ENCODE measurements at regions not wholly inside any gene's neighbourhood (a gene's known extent, or its start where the extent isn't known, plus 50 kb on each side); places are given as distances from the start of the nearest gene placed in this dataset.

- TF ChIP-seq, protein P1, sequence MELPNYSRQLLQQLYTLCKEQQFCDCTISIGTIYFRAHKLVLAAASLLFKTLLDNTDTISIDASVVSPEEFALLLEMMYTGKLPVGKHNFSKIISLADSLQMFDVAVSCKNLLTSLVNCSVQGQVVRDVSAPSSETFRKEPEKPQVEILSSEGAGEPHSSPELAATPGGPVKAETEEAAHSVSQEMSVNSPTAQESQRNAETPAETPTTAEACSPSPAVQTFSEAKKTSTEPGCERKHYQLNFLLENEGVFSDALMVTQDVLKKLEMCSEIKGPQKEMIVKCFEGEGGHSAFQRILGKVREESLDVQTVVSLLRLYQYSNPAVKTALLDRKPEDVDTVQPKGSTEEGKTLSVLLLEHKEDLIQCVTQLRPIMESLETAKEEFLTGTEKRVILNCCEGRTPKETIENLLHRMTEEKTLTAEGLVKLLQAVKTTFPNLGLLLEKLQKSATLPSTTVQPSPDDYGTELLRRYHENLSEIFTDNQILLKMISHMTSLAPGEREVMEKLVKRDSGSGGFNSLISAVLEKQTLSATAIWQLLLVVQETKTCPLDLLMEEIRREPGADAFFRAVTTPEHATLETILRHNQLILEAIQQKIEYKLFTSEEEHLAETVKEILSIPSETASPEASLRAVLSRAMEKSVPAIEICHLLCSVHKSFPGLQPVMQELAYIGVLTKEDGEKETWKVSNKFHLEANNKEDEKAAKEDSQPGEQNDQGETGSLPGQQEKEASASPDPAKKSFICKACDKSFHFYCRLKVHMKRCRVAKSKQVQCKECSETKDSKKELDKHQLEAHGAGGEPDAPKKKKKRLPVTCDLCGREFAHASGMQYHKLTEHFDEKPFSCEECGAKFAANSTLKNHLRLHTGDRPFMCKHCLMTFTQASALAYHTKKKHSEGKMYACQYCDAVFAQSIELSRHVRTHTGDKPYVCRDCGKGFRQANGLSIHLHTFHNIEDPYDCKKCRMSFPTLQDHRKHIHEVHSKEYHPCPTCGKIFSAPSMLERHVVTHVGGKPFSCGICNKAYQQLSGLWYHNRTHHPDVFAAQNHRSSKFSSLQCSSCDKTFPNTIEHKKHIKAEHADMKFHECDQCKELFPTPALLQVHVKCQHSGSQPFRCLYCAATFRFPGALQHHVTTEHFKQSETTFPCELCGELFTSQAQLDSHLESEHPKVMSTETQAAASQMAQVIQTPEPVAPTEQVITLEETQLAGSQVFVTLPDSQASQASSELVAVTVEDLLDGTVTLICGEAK (IDR thresholded peaks at IDR 0.05) = no peak
- TF ChIP-seq, protein P1 (CRISPR knock-in tag; IDR thresholded peaks at IDR 0.05) = no peak
- TF ChIP-seq SALL1 (CRISPR knock-in tag; IDR thresholded peaks at IDR 0.05) (no peak), KDM2A (CRISPR knock-in tag; IDR thresholded peaks at IDR 0.05; ENCODE audit: borderline replicate concordance, low read depth) (no peak), ZNF75D (CRISPR knock-in tag; IDR thresholded peaks at IDR 0.05; ENCODE audit: borderline replicate concordance) (no peak)
Observed at GRCh38 chr3:115551016-115551415, 72.3 kb upstream of the GAP43 start (continued).

GRCh38 chr3:115552007-115552406, 71.3 kb upstream of the GAP43 start:
- H3K9me3 ChIP-seq (ENCODE audit: low read length) = no peaks in the 10 kb centered on the region
- TF ChIP-seq RORA (CRISPR knock-in tag; IDR thresholded peaks at IDR 0.05) = no peak
- no peak overlapping the region for H3K4me2 ChIP-seq (ENCODE audit: low read depth, low read length)
- BruUV-seq (replicated peaks) = no TSS peak
- FAIRE-seq = no peak
- in situ Hi-C loops (cut with HindIII; ENCODE audit: extremely low pct_ligation_motif_present, low pct_unique_long_range_greater_than_20kb) = no loop called here
- intact Hi-C loops (cut with micrococcal nuclease; ENCODE audit: unreplicated experiment) = no loop called here
- ATAC-seq = no peak
- 33% methylated on average over 3 of the region's 3 CpGs for WGBS (ENCODE audit: low lambda C conversion rate)
- H4K20me1 ChIP-seq (ENCODE audit: insufficient read depth, low read length) = no peaks in the 10 kb centered on the region
- CTCF ChIA-PET (ENCODE audit: low intra/inter-chr PET ratio, low total read pairs) = no interaction called here
- no peaks in the 10 kb centered on the region for H3K79me2 ChIP-seq (ENCODE audit: insufficient read depth, low read length)
- peaks cover 8% of the 10 kb centered on the region for H3K4me1 ChIP-seq (ENCODE audit: insufficient read depth, low read length)
- H3K27me3 ChIP-seq (ENCODE audit: control insufficient read depth in 1 of 2, insufficient read depth in 2 of 2, low read length in 2 of 2) = no peaks in the 10 kb centered on the region
- POLR2A ChIA-PET = no interaction called here
- no peaks in the 10 kb centered on the region for H3K36me3 ChIP-seq (replicated peaks in 1 of 2; ENCODE audit: control insufficient read depth in 1 of 2, insufficient read depth in 2 of 2, low read length in 2 of 2)
- H2AFZ ChIP-seq (ENCODE audit: low read length) = no peak overlapping the region
- no peak overlapping the region for H3K4me3 ChIP-seq (replicated peaks in 1 of 3; ENCODE audit: insufficient read depth in 1 of 3, low read depth in 2 of 3, low read length in 3 of 3)
- no peak overlapping the region for H3K9ac ChIP-seq (ENCODE audit: insufficient read depth, low read depth, low read length)
- no peak for DNase-seq (ENCODE audit: low spot score)
- H3K27ac ChIP-seq (ENCODE audit: extremely low read length, insufficient read depth, low read length) = no peak overlapping the region

Data from HepG2 (cell line).